Tibial artery (tissue), 4 donors: ENCODE measurements at regions not wholly inside any gene's neighbourhood (a gene's known extent, or its start where the extent isn't known, plus 50 kb on each side); places are given as distances from the start of the nearest gene placed in this dataset.
"Not testable (repeated sequence)": the region's sequence is repeated elsewhere in the genome, so short reads cannot be mapped to it uniquely, and the experiment has no call there.

Source experiments
- DNase-seq, 2 donors: peaks; one replicate each; pipeline ENCODE4 v3.0.0-alpha.2; 2019
- H3K27ac ChIP-seq, 2 donors: fragments of 200-600 bp; sonication (generic) in 1 of 2; 1 replicate in 1 of 2; 2 replicates in 1 of 2; pipeline ENCODE4 v1.5.1; 2018 to 2019; ENCODE audit warnings: mild to moderate bottlenecking in 1 of 2
- H3K27me3 ChIP-seq, 2 donors: fragments of 200-600 bp; sonication (generic) in 1 of 2; one replicate each; pipeline versions ENCODE4 v1.5.1 to v1.6.0; 2016 to 2019
- H3K36me3 ChIP-seq, 3 donors: fragments of 200-600 bp; sonication (generic) in 2 of 3; one replicate each; pipeline ENCODE4 v1.5.1; 2016 to 2019; ENCODE audit warnings: mild to moderate bottlenecking in 2 of 3
- H3K4me1 ChIP-seq, 4 donors: fragments of 200-600 bp; sonication (generic) in 2 of 4; 1 replicate in 3 of 4; 2 replicates in 1 of 4; pipeline ENCODE4 v1.5.1; 2016 to 2019
- H3K4me3 ChIP-seq, 2 donors: fragments of 200-600 bp; sonication (generic) in 1 of 2; 1 replicate in 1 of 2; 2 replicates in 1 of 2; pipeline ENCODE4 v1.5.1; 2018 to 2019; ENCODE audit warnings: mild to moderate bottlenecking in 2 of 2
- H3K9me3 ChIP-seq, 3 donors: fragments of 200-600 bp; sonication (generic) in 1 of 3; one replicate each; pipeline ENCODE4 v1.5.1; 2016 to 2019
- intact Hi-C: fragments of 100-400 bp; cut with DNase I; formaldehyde crosslinking; loops from one replicate; pipeline ENCODE4 v1.15.0; 2023; ENCODE audit warnings: low total_unique reads

- H3K36me3 ChIP-seq, H3K27ac ChIP-seq, intact Hi-C loops, H3K9me3 ChIP-seq, H3K27me3 ChIP-seq, H3K4me1 ChIP-seq, H3K4me3 ChIP-seq: not testable (repeated sequence)
- DNase-seq = peak in 1 of 2 donors; percentile 16
These were observed 91.7 kb upstream of the SEC22B start for GRCh38 chr1:120267894-120268551.

GRCh38 chr1:120264564-120264963, 88.2 kb upstream of the SEC22B start:
- DNase-seq = peak in 1 of 2 donors; percentile 28
- intact Hi-C loops, H3K4me3 ChIP-seq, H3K27ac ChIP-seq, H3K27me3 ChIP-seq, H3K4me1 ChIP-seq, H3K9me3 ChIP-seq, H3K36me3 ChIP-seq: not testable (repeated sequence)

GRCh38 chr1:120262791-120263751, 86.8 kb upstream of the SEC22B start:
- DNase-seq, H3K27ac ChIP-seq, H3K27me3 ChIP-seq, intact Hi-C loops, H3K36me3 ChIP-seq, H3K4me3 ChIP-seq, H3K9me3 ChIP-seq, H3K4me1 ChIP-seq: not testable (repeated sequence)

GRCh38 chr1:120257778-120258105, 81.4 kb upstream of the SEC22B start:
- H3K36me3 ChIP-seq, H3K27me3 ChIP-seq, H3K4me3 ChIP-seq, intact Hi-C loops, DNase-seq, H3K27ac ChIP-seq, H3K4me1 ChIP-seq, H3K9me3 ChIP-seq: not testable (repeated sequence)

- H3K9me3 ChIP-seq, H3K36me3 ChIP-seq, H3K27ac ChIP-seq, H3K4me3 ChIP-seq, intact Hi-C loops, H3K27me3 ChIP-seq, H3K4me1 ChIP-seq, DNase-seq: not testable (repeated sequence)
These were observed 80.9 kb upstream of the SEC22B start for GRCh38 chr1:120257064-120257777.

GRCh38 chr1:120250756-120251155, 74.4 kb upstream of the SEC22B start:
- H3K4me1 ChIP-seq, DNase-seq, intact Hi-C loops, H3K9me3 ChIP-seq, H3K36me3 ChIP-seq, H3K27me3 ChIP-seq, H3K4me3 ChIP-seq, H3K27ac ChIP-seq: not testable (repeated sequence)

GRCh38 chr1:120248726-120249427, 72.6 kb upstream of the SEC22B start:
- H3K36me3 ChIP-seq, intact Hi-C loops, H3K27ac ChIP-seq, DNase-seq, H3K27me3 ChIP-seq, H3K9me3 ChIP-seq, H3K4me1 ChIP-seq, H3K4me3 ChIP-seq: not testable (repeated sequence)

- intact Hi-C loops, H3K9me3 ChIP-seq, DNase-seq, H3K27me3 ChIP-seq, H3K4me3 ChIP-seq, H3K4me1 ChIP-seq, H3K36me3 ChIP-seq, H3K27ac ChIP-seq: not testable (repeated sequence)
These were observed 71.9 kb upstream of the SEC22B start for GRCh38 chr1:120248203-120248602.

- H3K4me3 ChIP-seq, H3K27ac ChIP-seq, H3K9me3 ChIP-seq, DNase-seq, H3K27me3 ChIP-seq, H3K4me1 ChIP-seq, H3K36me3 ChIP-seq, intact Hi-C loops: not testable (repeated sequence)
These were observed 67.5 kb upstream of the SEC22B start for GRCh38 chr1:120243867-120244266.

GRCh38 chr1:120242582-120242981, 66.3 kb upstream of the SEC22B start:
- H3K9me3 ChIP-seq, H3K27me3 ChIP-seq, H3K4me1 ChIP-seq, H3K27ac ChIP-seq, H3K4me3 ChIP-seq, H3K36me3 ChIP-seq, DNase-seq, intact Hi-C loops: not testable (repeated sequence)

- H3K9me3 ChIP-seq, H3K4me1 ChIP-seq, H3K36me3 ChIP-seq, H3K4me3 ChIP-seq, intact Hi-C loops, H3K27me3 ChIP-seq, DNase-seq, H3K27ac ChIP-seq: not testable (repeated sequence)
These were observed 65.5 kb upstream of the SEC22B start for GRCh38 chr1:120241868-120242267.

- DNase-seq, H3K4me1 ChIP-seq, H3K27me3 ChIP-seq, intact Hi-C loops, H3K27ac ChIP-seq, H3K4me3 ChIP-seq, H3K9me3 ChIP-seq, H3K36me3 ChIP-seq: not testable (repeated sequence)
These were observed 63.9 kb upstream of the SEC22B start for GRCh38 chr1:120240181-120240580.

- H3K36me3 ChIP-seq, DNase-seq, H3K4me3 ChIP-seq, intact Hi-C loops, H3K27me3 ChIP-seq, H3K4me1 ChIP-seq, H3K27ac ChIP-seq, H3K9me3 ChIP-seq: not testable (repeated sequence)
These were observed 63.0 kb upstream of the SEC22B start for GRCh38 chr1:120239351-120239750.
